SK-N-SH (cell line): ENCODE measurements at regions not wholly inside any gene's neighbourhood (a gene's known extent, or its start where the extent isn't known, plus 50 kb on each side); places are given as distances from the start of the nearest gene placed in this dataset.

Experiments used
- CTCF ChIP-seq: fragments of 200-600 bp; sonication (generic); IDR thresholded peaks from 2 replicates; pipeline ENCODE4 v1.6.1; 2017; ENCODE audit warnings: antibody characterized with exemption, mild to moderate bottlenecking, moderate library complexity
- EP300 ChIP-seq, 2 experiments: IDR thresholded peaks; 2 replicates each; pipeline versions ENCODE4 v1.4.0 to v1.6.1; 2012; ENCODE audit warnings: borderline replicate concordance in 1 of 2, low read depth in 1 of 2, low read length in 1 of 2
- IRF3 ChIP-seq: fragments of 150-350 bp; IDR thresholded peaks from 2 replicates; pipeline ENCODE4 v1.6.1; 2016; ENCODE audit warnings: mild to moderate bottlenecking, low read depth, low read length
- JUND ChIP-seq: IDR thresholded peaks from 2 replicates; pipeline ENCODE4 v1.4.0; 2012
- RAD21 ChIP-seq: IDR thresholded peaks from 2 replicates; pipeline ENCODE4 v1.6.1; 2012; ENCODE audit warnings: mild to moderate bottlenecking, low read length
- YY1 ChIP-seq: IDR thresholded peaks from 2 replicates; pipeline ENCODE4 v1.4.0; 2012; ENCODE audit warnings: low read depth, mild to moderate bottlenecking
- ZBTB33 ChIP-seq: IDR thresholded peaks from 2 replicates; pipeline ENCODE4 v1.4.0; 2012; ENCODE audit warnings: low read depth, borderline replicate concordance

- no peak for TF ChIP-seq CTCF
- TF ChIP-seq JUND, result no peak
- no peak for TF ChIP-seq YY1
- no peak for TF ChIP-seq IRF3
- no peak for TF ChIP-seq RAD21
- no peak for TF ChIP-seq EP300 (IDR thresholded peaks at IDR 0.05; ENCODE audit: borderline replicate concordance in 1 of 2, low read depth in 1 of 2, low read length in 1 of 2)
- no peak for TF ChIP-seq ZBTB33
These were observed 68.9 kb downstream of the ZIC5 start for GRCh38 chr13:99902657-99903056.
